HepG2 (cell line): ENCODE measurements at regions not wholly inside any gene's neighbourhood (a gene's known extent, or its start where the extent isn't known, plus 50 kb on each side); places are given as distances from the start of the nearest gene placed in this dataset.

Experiments
- ATAC-seq: fragments of 200-7000 bp; cut with Tn5 transposase; 3 replicates; pipeline ENCODE4 v1.9.1; 2020; ENCODE audit warnings: mild to moderate bottlenecking, moderate library complexity
- BruUV-seq: library from RNA; stranded (reverse); fragments of 400-500 nt; replicated peaks from 2 replicates; lab custom pipeline; 2021; lab: Mats Ljungman, UMichigan
- CTCF ChIA-PET: fragments of 300-600 bp; formaldehyde crosslinking; extraction: SDS; loops from one replicate; lab custom pipeline; 2021; ENCODE audit warnings: low total read pairs, inconsistent platforms, low intra/inter-chr PET ratio; lab: Yijun Ruan, JAX
- POLR2A ChIA-PET: fragments of 350-600 bp; sonication (Branson Sonifier 250); formaldehyde crosslinking; loops from one replicate; lab custom pipeline; 2020; ENCODE audit warnings: antibody characterized with exemption, inconsistent platforms; lab: Yijun Ruan, JAX
- DNase-seq: peaks from one replicate; pipeline ENCODE4 v3.0.0-alpha.2; 2015; ENCODE audit warnings: low spot score
- FAIRE-seq: peaks from 3 replicates; lab custom pipeline; 2011; peaks lifted over from hg19 to GRCh38; lab: Jason Lieb, UNC
- H2AFZ ChIP-seq: one replicate; pipeline ENCODE4 v1.6.1; 2011; ENCODE audit warnings: low read length, inconsistent platforms
- H3K27ac ChIP-seq: fragments of 300-600 bp; 3 replicates; pipeline ENCODE4 v1.8.0; 2011; ENCODE audit warnings: mixed run types, mild to moderate bottlenecking, mixed read lengths, low read length, inconsistent platforms; ENCODE audit not compliant: insufficient read depth; ENCODE audit errors: extremely low read length
- H3K27me3 ChIP-seq, 2 experiments: fragments of 200-600 bp in 1 of 2; 2 replicates in 1 of 2; 3 replicates in 1 of 2; pipeline versions ENCODE4 v1.6.0 to v1.8.0; 2011; ENCODE audit warnings: low read length in 2 of 2, mild to moderate bottlenecking in 2 of 2, moderate library complexity in 2 of 2, inconsistent platforms in 1 of 2; ENCODE audit not compliant: insufficient read depth in 2 of 2, control insufficient read depth in 1 of 2
- H3K36me3 ChIP-seq, 2 experiments: fragments of 200-600 bp in 1 of 2; replicated peaks in 1 of 2; 2 replicates in 1 of 2; 3 replicates in 1 of 2; pipeline versions ENCODE4 v1.5.1 to v1.8.0; 2011; ENCODE audit warnings: low read length in 2 of 2, inconsistent platforms in 1 of 2; ENCODE audit not compliant: insufficient read depth in 2 of 2, control insufficient read depth in 1 of 2
- H3K4me1 ChIP-seq: 2 replicates; pipeline ENCODE4 v1.5.1; 2012; ENCODE audit warnings: low read length, inconsistent platforms; ENCODE audit not compliant: insufficient read depth
- H3K4me2 ChIP-seq: 2 replicates; pipeline ENCODE4 v1.6.0; 2011; ENCODE audit warnings: low read depth, low read length, inconsistent platforms
- H3K4me3 ChIP-seq, 3 experiments: fragments of 200-600 bp in 1 of 3; sonication (generic), shearing (Covaris generic) in 1 of 3; replicated peaks in 1 of 3; 2 replicates each; pipeline ENCODE4 v1.5.1; 2011 to 2016; ENCODE audit warnings: low read length in 3 of 3, inconsistent platforms in 2 of 3, low read depth in 2 of 3, mild to moderate bottlenecking in 2 of 3, control low read depth in 1 of 3, mixed read lengths in 1 of 3; ENCODE audit not compliant: insufficient read depth in 1 of 3
- H3K79me2 ChIP-seq: one replicate; pipeline ENCODE4 v1.6.1; 2011; ENCODE audit warnings: low read length, inconsistent platforms; ENCODE audit not compliant: insufficient read depth
- H3K9ac ChIP-seq: 2 replicates; pipeline ENCODE4 v1.6.0; 2011; ENCODE audit warnings: mild to moderate bottlenecking, low read depth, low read length, inconsistent platforms; ENCODE audit not compliant: insufficient read depth
- H3K9me3 ChIP-seq: 2 replicates; pipeline ENCODE4 v1.5.1; 2012; ENCODE audit warnings: mild to moderate bottlenecking, low read length
- H4K20me1 ChIP-seq: 2 replicates; pipeline ENCODE4 v1.6.0; 2011; ENCODE audit warnings: inconsistent platforms, mild to moderate bottlenecking, low read length, moderate library complexity; ENCODE audit not compliant: insufficient read depth
- CREB1 ChIP-seq, 2 experiments: fragments of 450-650 bp in 1 of 2; IDR thresholded peaks; 2 replicates each; pipeline ENCODE4 v1.6.1; 2016 to 2017; ENCODE audit warnings: control low read depth in 1 of 2, mild to moderate bottlenecking in 1 of 2, missing compliant biosample characterization in 1 of 2, missing genetic modification characterization in 1 of 2
- HHEX ChIP-seq: IDR thresholded peaks from 2 replicates; pipeline ENCODE4 v1.6.1; 2016; ENCODE audit warnings: control low read depth
- LCORL ChIP-seq, 2 experiments: fragments of 450-650 bp in 1 of 2; sonication (generic) in 1 of 2; formaldehyde crosslinking in 1 of 2; IDR thresholded peaks; 2 replicates each; pipeline versions ENCODE4 v1.5.0 to v1.6.1; 2017 to 2020; ENCODE audit warnings: antibody characterized with exemption in 1 of 2, missing genetic modification reagents in 1 of 2
- NBN ChIP-seq: fragments of 450-650 bp; conservative IDR thresholded peaks from 2 replicates; pipeline ENCODE4 v1.6.1; 2017
- PCBP2 ChIP-seq: fragments of 200-400 bp; formaldehyde crosslinking; optimal IDR thresholded peaks from 2 replicates; pipeline ENCODE3; 2018; ENCODE audit warnings: low read length, low read depth; ENCODE audit not compliant: poor library complexity, severe bottlenecking
- SMYD3 ChIP-seq: sonication (generic); formaldehyde crosslinking; IDR thresholded peaks from 2 replicates; pipeline ENCODE4 v1.8.1; 2023; ENCODE audit warnings: mild to moderate bottlenecking, missing genetic modification reagents
- TBX3 ChIP-seq: fragments of 450-650 bp; IDR thresholded peaks from 2 replicates; pipeline ENCODE4 v1.6.1; 2017; ENCODE audit warnings: antibody characterized with exemption, mild to moderate bottlenecking, inconsistent platforms, borderline replicate concordance
- ZMAT3 ChIP-seq: sonication (generic); formaldehyde crosslinking; conservative IDR thresholded peaks from 2 replicates; pipeline ENCODE4 v1.7.0; 2021; ENCODE audit warnings: missing genetic modification reagents
- ZNF549 ChIP-seq: sonication (generic); formaldehyde crosslinking; IDR thresholded peaks from 2 replicates; pipeline ENCODE4 v1.5.0; 2020; ENCODE audit warnings: missing genetic modification reagents
- ZNF567 ChIP-seq: sonication (generic); formaldehyde crosslinking; IDR thresholded peaks from 2 replicates; pipeline ENCODE4 v1.8.1; 2023; ENCODE audit warnings: mild to moderate bottlenecking, missing genetic modification reagents, borderline replicate concordance
- WGBS: methylation state at CpG from one replicate; pipeline ENCODE4 v1.1.6; 2017; ENCODE audit warnings: low lambda C conversion rate; 5-methylcytosine and 5-hydroxymethylcytosine counted together
- in situ Hi-C: cut with HindIII; loops from 2 replicates; pipeline ENCODE4 v1.10.0; 2017; ENCODE audit warnings: low pct_unique_long_range_greater_than_20kb; ENCODE audit not compliant: extremely low pct_ligation_motif_present
- intact Hi-C: fragments of 100-400 bp; cut with micrococcal nuclease; formaldehyde crosslinking; loops from one replicate; pipeline ENCODE4 v1.10.0; 2022; ENCODE audit not compliant: unreplicated experiment
- TF ChIP-seq, protein P1 (sequence below): sonication (generic); formaldehyde crosslinking; IDR thresholded peaks from 2 replicates; pipeline ENCODE4 v1.5.0; 2020; ENCODE audit warnings: mild to moderate bottlenecking, missing genetic modification reagents, borderline replicate concordance
- TF ChIP-seq, protein P2 (sequence below): IDR thresholded peaks from 2 replicates; pipeline ENCODE4 v1.6.1; 2012; ENCODE audit warnings: inconsistent platforms

DNA sequence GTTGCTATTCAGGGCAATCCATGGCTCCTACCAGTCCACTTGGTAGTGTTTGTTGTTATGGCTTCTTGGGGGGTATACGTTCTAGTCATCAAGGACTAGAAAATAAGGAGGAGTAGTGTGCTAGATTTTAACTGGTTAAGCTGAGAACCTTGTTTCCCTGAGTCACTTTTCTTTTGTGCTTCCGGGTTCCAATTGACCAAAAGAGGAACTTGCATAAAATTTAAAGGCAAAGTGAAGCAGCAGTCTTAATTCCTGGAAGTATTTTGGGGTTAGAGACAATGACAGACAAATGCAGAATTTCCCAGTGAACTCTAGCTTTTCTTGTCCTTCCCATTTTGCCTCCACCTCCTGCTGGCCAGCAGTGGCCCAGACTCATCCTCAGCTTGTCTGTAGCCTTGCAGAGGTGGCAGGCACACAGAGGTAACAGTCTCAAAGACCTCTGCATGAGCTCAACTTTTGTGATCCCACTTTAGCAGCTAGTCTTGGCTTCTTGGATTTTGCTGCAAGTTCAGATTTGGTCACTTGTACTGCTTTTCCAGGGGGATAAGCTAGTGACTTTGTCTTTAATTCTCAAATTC, 1105.8 kb upstream of the NXPH2 start (continued):
- TF ChIP-seq, protein P1, sequence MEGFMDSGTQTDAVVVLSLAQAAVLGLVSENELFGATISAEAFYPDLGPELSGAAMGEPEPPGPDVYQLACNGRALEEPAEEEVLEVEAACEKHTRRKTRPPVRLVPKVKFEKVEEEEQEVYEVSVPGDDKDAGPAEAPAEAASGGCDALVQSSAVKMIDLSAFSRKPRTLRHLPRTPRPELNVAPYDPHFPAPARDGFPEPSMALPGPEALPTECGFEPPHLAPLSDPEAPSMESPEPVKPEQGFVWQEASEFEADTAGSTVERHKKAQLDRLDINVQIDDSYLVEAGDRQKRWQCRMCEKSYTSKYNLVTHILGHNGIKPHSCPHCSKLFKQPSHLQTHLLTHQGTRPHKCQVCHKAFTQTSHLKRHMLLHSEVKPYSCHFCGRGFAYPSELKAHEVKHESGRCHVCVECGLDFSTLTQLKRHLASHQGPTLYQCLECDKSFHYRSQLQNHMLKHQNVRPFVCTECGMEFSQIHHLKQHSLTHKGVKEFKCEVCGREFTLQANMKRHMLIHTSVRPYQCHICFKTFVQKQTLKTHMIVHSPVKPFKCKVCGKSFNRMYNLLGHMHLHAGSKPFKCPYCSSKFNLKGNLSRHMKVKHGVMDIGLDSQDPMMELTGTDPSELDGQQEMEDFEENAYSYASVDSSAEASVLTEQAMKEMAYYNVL (CRISPR knock-in tag) = no peak
- TF ChIP-seq HHEX (CRISPR knock-in tag) (no peak), ZNF567 (no peak), TBX3 (no peak), NBN (no peak), ZMAT3 (CRISPR knock-in tag) (no peak), SMYD3 (CRISPR knock-in tag) (no peak), LCORL (IDR thresholded peaks at IDR 0.05) (no peak), LCORL (CRISPR knock-in tag; IDR thresholded peaks at IDR 0.05) (no peak), PCBP2 (no peak)
- TF ChIP-seq, protein P2, sequence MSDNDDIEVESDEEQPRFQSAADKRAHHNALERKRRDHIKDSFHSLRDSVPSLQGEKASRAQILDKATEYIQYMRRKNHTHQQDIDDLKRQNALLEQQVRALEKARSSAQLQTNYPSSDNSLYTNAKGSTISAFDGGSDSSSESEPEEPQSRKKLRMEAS = no peak

DNA sequence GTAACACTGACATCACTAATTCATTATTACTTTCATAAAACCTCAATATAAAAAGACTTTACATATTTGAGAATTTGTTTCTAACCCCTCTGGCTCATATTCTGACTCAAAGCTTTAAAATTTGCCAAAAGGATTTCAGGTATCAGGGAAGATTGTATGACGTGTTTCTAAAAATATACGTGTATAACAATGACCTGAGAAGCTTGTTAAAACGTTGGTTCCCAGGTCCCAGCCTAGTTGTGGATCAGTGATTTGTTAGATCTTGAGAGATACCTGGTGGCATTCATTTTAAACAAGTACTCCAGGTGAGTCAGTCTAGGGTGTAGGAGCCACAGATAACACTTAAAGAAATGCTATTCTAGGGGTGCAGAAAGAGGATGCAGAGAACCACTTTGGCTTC, 1096.8 kb upstream of the NXPH2 start:
- Histone ChIP-seq H3K4me2 (no peak overlapping the region), H3K79me2 (no peaks in the 10 kb centered on the region), H3K27ac (no peak overlapping the region), H2AFZ (no peak overlapping the region), H3K9ac (no peak overlapping the region), H3K9me3 (no peaks in the 10 kb centered on the region), H4K20me1 (no peaks in the 10 kb centered on the region), H3K4me3 (no peak overlapping the region), H3K27me3 (no peaks in the 10 kb centered on the region), H3K36me3 (no peaks in the 10 kb centered on the region), H3K4me1 (no peaks in the 10 kb centered on the region)
- ATAC-seq (no peak), FAIRE-seq (no peak), DNase-seq (no peak)
- intact Hi-C loops = no loop called here
- peak; percentile 50 for TF ChIP-seq CREB1 (IDR thresholded peaks at IDR 0.05)
- no peak for TF ChIP-seq CREB1 (CRISPR knock-in tag; IDR thresholded peaks at IDR 0.05)
- no peak for TF ChIP-seq ZNF549
- no TSS peak for BruUV-seq
- POLR2A ChIA-PET = no interaction called here
- WGBS = under 1% methylated on average over 3 of the region's 3 CpGs
- CTCF ChIA-PET = no interaction called here
- in situ Hi-C loops = no loop called here
